Activated naive CD4-positive, alpha-beta T cell treated with anti-CD3 and anti-CD28 coated beads, Interleukin-2, amount 50 U/mL, for 16 hours (primary cell): ENCODE measurements at regions not wholly inside any gene's neighbourhood (a gene's known extent, or its start where the extent isn't known, plus 50 kb on each side); places are given as distances from the start of the nearest gene placed in this dataset.
"Not testable (repeated sequence)": the region's sequence is repeated elsewhere in the genome, so short reads cannot be mapped to it uniquely, and the experiment has no call there.

Experiments used
- DNase-seq: peaks from one replicate; pipeline ENCODE4 v3.0.0-alpha.2; 2020

- no peak for DNase-seq
Measured at GRCh38 chr20:57091748-57092111, 174.7 kb downstream of the BMP7 start.

GRCh38 chr20:57092112-57092899, 174.1 kb downstream of the BMP7 start:
- peak; percentile 59 for DNase-seq

- DNase-seq, result no peak
Measured at GRCh38 chr20:57092900-57093530, 173.4 kb downstream of the BMP7 start.

DNA sequence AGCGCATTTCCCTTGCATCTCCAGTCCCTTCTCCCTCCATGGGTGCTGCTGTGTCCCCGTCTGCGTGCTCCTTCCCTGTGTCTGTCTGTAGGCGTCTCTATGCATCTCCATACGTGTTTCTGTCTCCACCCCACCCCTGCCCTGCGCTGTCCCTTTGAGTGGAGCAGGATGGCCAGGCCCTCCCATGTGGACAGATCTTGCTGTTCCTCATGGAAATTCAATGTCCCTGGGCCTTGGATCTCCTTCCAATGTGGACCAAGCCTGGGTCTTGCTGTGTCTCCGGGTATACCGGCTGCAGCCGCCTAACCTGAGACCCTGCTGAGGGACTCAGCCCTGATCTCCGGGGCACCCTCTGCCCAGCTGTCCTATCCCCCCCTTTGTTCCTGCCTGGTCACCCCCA, 172.7 kb downstream of the BMP7 start:
- no peak for DNase-seq

GRCh38 chr20:57094252-57094891, 172.1 kb downstream of the BMP7 start:
- DNase-seq, result no peak

- no peak for DNase-seq
Measured at GRCh38 chr20:57094991-57095390, 171.4 kb downstream of the BMP7 start.

- no peak for DNase-seq
Measured at GRCh38 chr20:57095426-57095825, 171.0 kb downstream of the BMP7 start.

- no peak for DNase-seq
Measured at GRCh38 chr20:57097245-57097915, 169.1 kb downstream of the BMP7 start.

DNA sequence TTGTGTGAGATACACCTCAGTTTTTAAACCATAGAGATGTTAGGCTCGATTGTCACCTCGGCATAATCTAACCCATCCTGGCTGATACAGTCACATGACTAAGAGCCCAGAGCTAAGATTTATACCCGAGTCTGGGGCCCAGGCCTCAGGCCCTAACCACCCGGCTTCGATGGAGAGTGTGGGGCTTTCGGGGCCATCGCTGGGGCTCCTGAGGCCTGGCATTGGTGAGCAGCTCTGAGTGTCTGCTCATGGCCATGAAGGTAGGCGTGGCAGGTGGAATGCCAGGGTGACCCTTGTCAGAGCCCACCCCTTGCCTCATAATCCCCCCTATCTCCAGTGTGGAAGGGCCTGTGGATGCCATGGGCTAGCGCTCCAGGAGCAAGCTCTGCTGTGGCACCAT, 164.3 kb downstream of the BMP7 start:
- DNase-seq, result no peak

- DNase-seq, result no peak
Measured at GRCh38 chr20:57102566-57102965, 163.9 kb downstream of the BMP7 start.

DNA sequence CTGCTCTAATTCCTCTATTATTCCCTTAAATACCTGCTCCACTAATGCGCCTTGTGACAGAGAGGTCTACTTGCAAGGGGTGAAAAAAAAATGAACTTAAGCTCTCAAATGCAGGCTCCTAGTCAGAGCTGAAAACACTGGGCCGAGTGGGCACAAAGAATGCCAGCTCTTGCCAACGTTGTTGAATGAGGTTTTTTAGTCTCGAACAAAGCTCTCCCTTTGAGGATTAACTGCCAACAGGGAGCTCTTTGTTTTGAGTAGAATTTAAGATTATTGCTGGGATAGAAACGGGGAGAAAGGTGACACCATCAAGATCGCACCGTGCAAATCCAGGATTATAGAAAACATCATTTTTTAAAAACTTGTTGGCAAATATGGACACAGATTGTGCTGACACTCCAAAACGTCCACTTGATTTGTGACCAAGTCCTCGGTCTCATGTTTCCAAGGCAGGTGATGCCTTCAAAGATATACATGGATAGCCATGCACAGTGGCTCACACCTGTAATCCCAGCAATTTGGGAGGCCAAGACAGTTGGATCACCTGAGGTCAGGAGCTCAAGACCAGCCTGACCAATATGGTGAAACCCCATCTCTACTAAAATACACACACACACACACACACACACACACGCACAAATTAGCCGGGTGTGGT, 163.2 kb downstream of the BMP7 start:
- no peak for DNase-seq

GRCh38 chr20:57104113-57104512, 162.3 kb downstream of the BMP7 start:
- no peak for DNase-seq

DNA sequence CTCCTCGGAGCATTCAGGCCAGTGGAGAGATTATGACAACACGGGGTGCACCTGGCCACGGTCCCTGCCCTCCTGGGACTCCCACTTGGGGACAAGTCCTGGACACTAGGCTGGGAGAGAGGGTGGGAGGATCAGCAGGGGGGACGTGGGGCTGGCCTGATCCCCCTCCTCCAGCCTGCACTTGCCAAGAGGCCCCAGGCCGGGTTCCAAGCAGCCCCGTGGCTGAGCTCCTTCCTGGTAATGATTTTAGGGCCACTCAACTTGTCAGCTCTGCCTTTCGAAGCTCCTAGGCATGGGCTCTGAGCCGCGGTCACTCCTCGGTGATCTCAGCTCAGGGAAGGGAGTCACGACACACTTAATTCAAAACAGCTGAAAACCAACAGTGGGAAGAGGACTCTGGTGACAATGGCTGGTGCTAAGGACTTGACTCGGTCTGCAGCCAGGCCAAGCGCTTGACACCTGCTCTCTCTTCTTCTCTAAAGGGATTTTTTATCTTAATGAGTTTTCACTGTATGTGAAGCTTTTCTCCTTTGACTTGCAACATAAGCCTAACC, 161.7 kb downstream of the BMP7 start:
- DNase-seq, result no peak

DNA sequence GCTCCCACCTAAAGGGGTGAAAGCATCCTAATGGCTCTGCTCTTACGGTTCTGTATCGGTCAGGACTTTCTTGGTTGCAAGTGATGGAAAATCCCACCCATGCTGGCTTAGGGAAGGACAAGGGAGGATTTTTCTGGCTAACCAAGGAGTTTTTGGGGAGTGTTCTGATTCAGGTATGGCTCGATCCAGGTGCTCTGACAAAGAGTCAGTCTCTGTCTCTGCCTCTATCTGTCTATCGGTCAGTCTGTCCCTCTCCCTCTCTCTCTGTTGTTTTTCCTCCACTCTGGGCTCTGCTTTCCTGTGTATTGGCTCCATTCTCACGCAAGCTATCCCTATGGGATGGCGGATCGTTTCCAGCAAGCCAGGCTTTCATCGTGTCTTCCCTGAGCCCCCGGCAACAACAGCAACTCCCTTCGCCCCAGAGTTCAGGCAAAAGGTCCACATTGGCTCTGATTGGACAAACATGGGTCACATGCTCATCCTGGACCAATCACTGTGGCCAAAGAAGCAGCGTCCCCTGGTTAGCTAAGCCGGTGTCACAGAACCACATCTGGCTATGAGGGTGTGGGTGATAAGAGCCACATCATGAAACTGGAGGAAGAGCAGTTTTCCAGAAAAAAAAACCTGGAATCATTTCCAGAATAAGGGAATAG, 160.3 kb downstream of the BMP7 start:
- DNase-seq, result no peak

DNA sequence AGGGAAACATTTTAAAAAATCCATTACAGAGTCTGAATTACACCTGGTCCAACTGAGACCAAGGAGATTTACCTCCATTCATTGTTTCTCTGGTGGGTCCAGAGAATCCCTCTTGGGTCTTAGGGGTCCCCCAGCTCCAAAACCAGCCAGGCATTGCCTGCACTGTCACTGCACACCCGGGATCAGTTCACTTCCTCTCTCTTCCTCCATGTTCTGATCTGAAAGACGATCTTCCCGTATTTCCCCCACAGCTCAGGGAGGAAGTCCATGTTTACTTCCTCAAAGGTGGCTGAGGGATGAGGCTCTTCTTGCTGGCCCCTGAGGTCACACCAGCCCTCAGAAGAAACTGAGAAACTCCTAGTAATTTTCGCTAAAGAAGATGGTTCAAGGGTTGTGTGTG, 159.7 kb downstream of the BMP7 start:
- no peak for DNase-seq

- DNase-seq, result no peak
Measured at GRCh38 chr20:57107208-57107607, 159.2 kb downstream of the BMP7 start.

GRCh38 chr20:57108218-57108617, 158.2 kb downstream of the BMP7 start:
- no peak for DNase-seq

DNA sequence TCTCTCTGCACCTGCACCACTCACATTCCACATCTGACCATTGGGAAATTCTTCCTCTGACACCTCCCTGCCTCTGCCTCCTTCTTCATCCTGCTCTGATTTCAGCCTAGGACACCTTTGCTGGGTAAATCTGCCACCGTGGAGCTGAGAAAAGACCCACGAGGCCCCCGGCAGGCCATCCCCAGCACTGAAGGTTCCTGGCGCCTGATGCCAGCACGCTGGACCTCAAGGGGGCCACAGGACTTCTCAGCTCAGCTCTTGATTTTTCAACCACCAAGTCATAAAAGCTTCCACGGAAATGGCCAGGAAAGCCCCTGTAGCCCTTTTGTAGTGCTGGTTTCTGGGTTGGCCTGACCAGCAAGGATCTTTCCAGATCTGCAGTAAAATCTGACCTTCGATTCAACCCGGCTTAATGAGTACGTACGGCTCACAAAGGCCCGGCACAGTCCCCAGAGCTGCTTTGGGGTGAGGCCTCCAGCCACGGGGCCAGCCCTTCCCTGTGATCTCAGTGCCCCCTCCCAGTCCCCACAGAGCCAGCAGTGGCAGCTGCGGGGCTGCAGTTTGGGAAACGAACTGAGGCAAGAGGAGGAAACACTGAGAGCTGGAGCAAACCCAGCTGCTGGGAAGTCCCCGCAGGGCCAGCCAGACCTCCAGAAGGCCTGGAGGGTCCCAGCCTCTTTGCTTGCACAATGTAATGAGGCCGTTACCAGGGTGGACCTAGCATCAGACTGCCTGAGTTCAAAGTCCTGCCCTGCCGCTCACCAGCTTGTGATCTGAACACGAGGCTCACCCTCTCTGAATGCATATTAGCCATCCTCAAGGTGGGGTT, 157.5 kb downstream of the BMP7 start:
- no peak for DNase-seq

DNA sequence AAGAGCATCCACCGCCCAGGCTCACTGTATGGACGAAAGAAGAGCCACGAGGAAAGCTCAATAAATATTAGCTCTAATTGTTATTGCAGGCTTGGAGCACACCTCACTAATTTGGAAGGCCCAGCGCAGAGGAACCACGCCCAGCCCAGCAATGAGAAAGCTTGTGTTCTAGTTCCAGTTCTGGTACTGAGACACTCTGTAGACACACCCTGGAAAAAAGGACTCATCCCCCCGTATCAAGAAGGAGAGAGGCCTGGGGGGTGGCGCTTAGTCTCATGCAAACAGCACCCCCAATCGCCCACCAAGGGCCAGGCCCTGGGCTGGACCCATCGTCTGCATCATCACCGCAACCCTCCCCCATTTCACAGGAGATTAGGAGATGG, 156.9 kb downstream of the BMP7 start:
- DNase-seq, result no peak

- DNase-seq, result not testable (repeated sequence)
Measured at GRCh38 chr20:57110121-57111027, 156.1 kb downstream of the BMP7 start.
